ENCODE measurements at regions not wholly inside any gene's neighbourhood (a gene's known extent, or its start where the extent isn't known, plus 50 kb on each side); places are given as distances from the start of the nearest gene placed in this dataset.

DNA sequence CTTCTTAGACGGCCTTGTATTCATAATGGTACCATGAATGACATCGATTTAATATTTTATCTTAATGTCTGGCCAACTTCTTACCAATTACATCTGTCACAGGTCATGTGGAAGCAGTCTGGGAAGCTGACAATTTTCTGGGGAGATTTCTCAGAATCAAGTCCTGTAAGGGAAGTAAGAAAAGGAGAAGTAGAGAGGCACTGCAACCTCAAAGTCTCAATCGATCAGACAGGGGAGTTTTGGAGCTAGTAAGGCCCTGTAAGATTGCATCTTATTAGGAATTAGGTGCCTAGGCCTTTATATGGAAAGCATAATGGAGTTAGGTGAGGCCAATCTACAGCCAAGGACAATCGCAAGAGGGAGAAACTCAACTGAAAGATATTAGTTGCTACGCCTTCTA, 694.6 kb upstream of the SORCS1 start:
- no peak overlapping the region for H3K4me3 Mint-ChIP-seq
- H3K36me3 Mint-ChIP-seq: no peaks in the 10 kb centered on the region
- H3K9me3 Mint-ChIP-seq (ENCODE audit: low read depth): no peaks in the 10 kb centered on the region
- H3K27ac Mint-ChIP-seq: no peak overlapping the region
- no peaks in the 10 kb centered on the region for H3K4me1 Mint-ChIP-seq (ENCODE audit: low read depth)
- H3K27me3 Mint-ChIP-seq: no peaks in the 10 kb centered on the region

DNA sequence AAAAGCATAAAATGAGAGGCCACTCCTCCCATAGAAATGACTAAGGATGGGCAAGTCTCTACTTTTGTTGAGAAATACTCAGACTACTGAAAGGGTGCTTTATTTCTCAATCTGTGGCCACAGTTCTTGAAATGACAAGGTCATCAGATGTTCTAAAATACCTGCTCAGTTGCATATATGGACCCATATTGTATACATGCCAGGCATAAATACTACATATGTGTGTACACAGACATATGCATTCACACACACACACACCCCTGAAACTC, 691.5 kb upstream of the SORCS1 start:
- H3K27me3 Mint-ChIP-seq: no peaks in the 10 kb centered on the region
- H3K4me1 Mint-ChIP-seq (ENCODE audit: low read depth): no peaks in the 10 kb centered on the region
- H3K36me3 Mint-ChIP-seq: no peaks in the 10 kb centered on the region
- H3K9me3 Mint-ChIP-seq (ENCODE audit: low read depth): no peaks in the 10 kb centered on the region
- H3K27ac Mint-ChIP-seq: no peak overlapping the region
- no peak overlapping the region for H3K4me3 Mint-ChIP-seq

DNA sequence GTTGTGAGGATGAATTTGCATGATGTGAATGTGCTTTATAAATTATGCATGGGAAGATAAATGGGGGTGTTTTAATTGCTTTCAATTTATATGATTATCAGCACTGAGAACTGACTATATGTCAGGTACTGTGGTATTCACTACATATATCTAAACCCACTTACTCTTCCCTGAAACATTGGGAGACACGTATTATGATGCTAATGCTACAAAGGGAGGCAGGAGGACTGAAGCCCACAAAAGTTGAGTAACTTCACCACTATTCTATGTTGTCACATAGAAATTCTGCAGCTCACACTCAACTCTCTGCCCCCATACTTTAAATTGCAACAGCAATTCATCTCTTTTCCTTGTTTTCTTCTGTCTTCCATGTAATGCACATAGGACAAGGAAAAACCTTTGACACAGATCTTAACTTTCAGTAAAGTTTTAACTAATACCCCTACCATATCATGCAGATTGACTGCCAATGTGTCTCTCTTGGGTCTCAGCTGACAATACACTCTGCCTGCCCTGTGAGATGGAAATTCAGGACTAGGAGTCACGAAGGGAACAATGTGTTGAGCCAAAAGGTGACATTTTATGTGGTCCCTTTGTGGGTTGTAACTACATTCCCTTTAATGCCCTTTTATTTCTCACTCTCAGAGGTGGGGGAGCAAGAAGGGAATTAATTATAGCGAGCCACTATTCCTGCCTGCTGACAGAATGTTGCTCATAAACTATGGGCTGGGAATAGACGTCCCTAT, 691.0 kb upstream of the SORCS1 start:
- Mint-ChIP-seq H3K27ac (no peak overlapping the region), H3K36me3 (no peaks in the 10 kb centered on the region), H3K4me3 (no peak overlapping the region), H3K27me3 (no peaks in the 10 kb centered on the region), H3K4me1 (ENCODE audit: low read depth) (no peaks in the 10 kb centered on the region), H3K9me3 (ENCODE audit: low read depth) (no peaks in the 10 kb centered on the region)

DNA sequence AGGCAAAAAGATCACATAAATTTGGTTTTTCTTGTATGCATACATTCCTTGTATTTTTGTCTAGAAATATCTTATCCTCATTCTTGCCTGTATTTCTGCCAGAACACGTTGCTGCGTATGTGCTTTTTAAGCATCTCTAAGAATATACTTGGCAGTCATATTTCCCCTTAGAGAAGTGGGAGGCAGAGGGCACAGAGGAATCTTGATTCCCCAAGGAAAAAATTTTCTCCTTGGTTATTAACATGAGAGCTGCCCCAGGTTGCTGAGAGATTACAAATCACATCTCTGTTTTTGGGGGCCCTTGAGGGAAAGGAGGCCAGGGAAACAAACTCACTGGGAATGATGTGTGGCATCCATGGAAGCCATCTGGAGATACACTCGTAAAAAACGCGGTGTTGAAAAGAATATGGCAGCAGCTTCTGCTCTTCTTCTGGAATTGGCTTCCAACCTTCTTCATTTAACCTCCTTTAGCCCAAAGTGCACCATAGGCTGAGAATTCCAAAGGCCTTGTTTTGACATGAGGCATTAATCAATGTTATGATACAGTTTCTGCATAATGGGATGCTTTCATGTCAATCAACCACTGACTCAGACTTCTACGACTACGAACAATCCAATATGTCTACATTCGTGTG, 684.3 kb upstream of the SORCS1 start:
- H3K4me3 Mint-ChIP-seq: no peak overlapping the region
- no peak overlapping the region for H3K27ac Mint-ChIP-seq
- H3K36me3 Mint-ChIP-seq: no peaks in the 10 kb centered on the region
- H3K9me3 Mint-ChIP-seq (ENCODE audit: low read depth): peaks cover 14% of the 10 kb centered on the region
- no peaks in the 10 kb centered on the region for H3K27me3 Mint-ChIP-seq
- H3K4me1 Mint-ChIP-seq (ENCODE audit: low read depth): no peaks in the 10 kb centered on the region

DNA sequence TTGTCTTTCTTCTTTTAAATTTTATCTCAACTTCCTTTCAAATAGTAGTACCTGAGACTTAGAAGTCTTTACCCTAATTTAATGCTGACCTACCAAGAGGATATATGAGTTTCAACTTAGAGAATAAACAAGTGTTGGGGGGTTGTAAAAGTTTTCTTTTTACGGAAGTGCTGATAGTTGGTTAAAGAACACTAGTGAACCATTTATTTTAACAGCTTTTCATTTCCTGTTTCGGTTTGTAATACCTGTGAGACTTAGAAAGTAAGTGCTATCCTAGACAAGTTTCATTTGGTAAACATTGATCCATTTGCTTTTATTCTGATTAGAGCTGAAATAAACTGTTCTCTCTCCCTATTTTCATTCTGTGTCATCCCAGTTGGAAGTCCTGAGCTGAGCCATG, 683.1 kb upstream of the SORCS1 start:
- Mint-ChIP-seq H3K27ac (no peak overlapping the region), H3K36me3 (no peaks in the 10 kb centered on the region), H3K27me3 (no peaks in the 10 kb centered on the region), H3K9me3 (ENCODE audit: low read depth) (peaks cover 19% of the 10 kb centered on the region), H3K4me1 (ENCODE audit: low read depth) (no peaks in the 10 kb centered on the region), H3K4me3 (no peak overlapping the region)

DNA sequence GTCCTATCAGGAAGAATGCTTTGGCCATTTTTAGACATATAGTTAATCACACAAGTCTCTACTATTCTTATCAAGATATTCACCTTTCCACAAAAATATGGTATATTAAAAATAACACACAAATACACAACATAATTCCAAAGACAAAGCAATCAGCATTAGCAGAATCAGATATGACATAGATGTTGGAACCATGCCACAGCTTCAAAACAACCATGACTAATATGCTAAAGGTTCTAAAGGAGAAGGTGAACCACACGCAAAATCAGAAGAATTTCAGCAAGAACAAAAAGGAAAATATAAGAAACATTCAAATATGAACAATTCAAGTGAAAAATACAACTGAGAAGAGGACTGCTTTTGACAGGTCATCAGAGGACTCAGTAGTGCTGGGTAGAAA, 670.2 kb upstream of the SORCS1 start:
- Mint-ChIP-seq H3K27me3 (no peaks in the 10 kb centered on the region), H3K4me3 (no peak overlapping the region), H3K9me3 (ENCODE audit: low read depth) (peaks cover 13% of the 10 kb centered on the region), H3K4me1 (ENCODE audit: low read depth) (no peaks in the 10 kb centered on the region), H3K27ac (no peak overlapping the region), H3K36me3 (no peaks in the 10 kb centered on the region)

DNA sequence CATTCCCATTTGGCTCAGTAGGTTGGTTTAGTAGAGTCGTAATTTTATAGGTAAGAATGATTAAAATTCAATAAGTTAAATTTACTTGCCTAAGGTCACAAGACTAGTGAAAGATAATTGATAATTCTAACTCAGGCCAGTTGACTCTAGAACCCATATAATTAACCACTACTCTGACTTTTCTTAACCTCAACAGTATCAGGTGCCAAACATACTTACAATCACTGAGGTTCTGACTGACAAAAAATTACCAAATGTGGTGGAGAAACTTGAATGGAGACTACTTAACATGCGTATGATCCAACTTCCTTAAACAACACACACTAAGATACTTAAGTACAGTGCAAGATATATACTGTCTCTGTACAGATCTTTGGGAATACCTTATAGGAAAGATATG, 667.3 kb upstream of the SORCS1 start:
- no peak overlapping the region for H3K27ac Mint-ChIP-seq
- no peak overlapping the region for H3K4me3 Mint-ChIP-seq
- H3K27me3 Mint-ChIP-seq: no peaks in the 10 kb centered on the region
- peaks cover 7% of the 10 kb centered on the region for H3K9me3 Mint-ChIP-seq (ENCODE audit: low read depth)
- no peaks in the 10 kb centered on the region for H3K4me1 Mint-ChIP-seq (ENCODE audit: low read depth)
- H3K36me3 Mint-ChIP-seq: no peaks in the 10 kb centered on the region

DNA sequence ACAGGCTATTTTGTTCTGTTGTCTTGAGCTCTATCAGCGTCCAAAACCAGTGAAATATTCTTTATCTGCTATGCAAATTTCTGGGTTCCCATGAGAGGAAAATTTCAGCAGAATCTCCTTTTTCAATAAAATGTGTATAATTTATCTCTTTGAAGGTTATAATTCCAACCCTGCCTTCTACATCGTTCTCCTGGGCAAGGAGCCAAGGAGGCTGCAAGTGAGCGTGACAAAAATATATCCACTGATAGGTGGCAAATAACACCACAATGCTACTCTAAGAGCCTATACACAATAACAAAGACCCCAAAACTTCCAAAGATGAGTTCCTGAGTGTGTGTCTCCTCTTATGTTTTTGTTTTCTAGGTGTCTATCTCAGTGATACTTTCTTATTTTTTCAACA, 664.7 kb upstream of the SORCS1 start:
- peaks cover 4% of the 10 kb centered on the region for H3K9me3 Mint-ChIP-seq (ENCODE audit: low read depth)
- H3K36me3 Mint-ChIP-seq: no peaks in the 10 kb centered on the region
- no peaks in the 10 kb centered on the region for H3K4me1 Mint-ChIP-seq (ENCODE audit: low read depth)
- H3K27ac Mint-ChIP-seq: no peak overlapping the region
- H3K4me3 Mint-ChIP-seq: no peak overlapping the region
- H3K27me3 Mint-ChIP-seq: no peaks in the 10 kb centered on the region

DNA sequence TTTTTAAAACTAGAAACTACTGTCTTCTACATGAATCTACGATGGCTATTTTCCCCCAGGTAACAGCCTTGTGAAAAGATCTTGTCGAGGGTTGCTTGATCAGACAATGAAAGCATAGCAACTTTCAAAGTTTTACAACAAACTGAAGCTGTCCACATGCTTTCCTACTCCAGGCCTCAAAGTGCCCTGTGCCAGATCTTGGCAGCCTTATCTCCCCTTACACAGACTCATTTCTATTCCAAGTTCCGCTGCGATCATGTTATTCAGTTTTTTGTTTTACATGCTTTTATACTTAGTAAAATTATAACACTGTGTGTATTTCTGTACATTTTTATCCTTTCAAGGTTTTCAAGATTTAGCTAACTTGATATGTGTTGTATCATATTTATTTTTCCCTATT, 661.7 kb upstream of the SORCS1 start:
- Mint-ChIP-seq H3K4me1 (ENCODE audit: low read depth) (no peaks in the 10 kb centered on the region), H3K27ac (no peak overlapping the region), H3K9me3 (ENCODE audit: low read depth) (peaks cover 4% of the 10 kb centered on the region), H3K4me3 (no peak overlapping the region), H3K27me3 (no peaks in the 10 kb centered on the region), H3K36me3 (no peaks in the 10 kb centered on the region)

DNA sequence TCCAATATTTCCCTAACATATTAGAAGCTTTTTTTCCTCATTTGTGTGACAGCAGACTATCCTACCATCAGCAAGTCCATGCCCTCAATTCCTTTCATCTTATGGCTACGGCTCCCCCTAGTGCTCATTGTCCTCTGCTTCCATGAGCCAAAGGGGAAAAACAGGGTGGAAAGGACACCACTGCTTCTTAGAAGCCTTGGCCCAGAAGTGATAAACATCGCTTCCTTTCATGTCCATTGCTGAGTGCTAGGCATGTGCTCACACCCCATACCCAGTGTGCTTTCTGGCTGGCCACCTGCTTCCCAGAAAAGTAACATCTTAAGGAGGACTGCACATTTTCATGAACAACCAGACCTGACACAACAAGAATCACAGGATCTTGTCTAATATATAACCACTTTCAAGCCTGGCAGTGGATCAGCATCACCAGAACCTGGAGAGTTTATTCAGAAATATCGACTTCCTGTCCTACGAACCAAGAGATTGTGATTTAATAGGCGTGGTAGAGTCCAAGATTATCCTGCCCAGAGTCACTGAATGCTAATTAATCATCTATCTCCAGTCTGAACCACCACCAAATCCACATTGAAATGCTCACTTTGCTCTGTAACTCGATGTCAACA, 650.5 kb upstream of the SORCS1 start:
- H3K36me3 Mint-ChIP-seq: no peaks in the 10 kb centered on the region
- H3K27ac Mint-ChIP-seq: no peak overlapping the region
- H3K4me3 Mint-ChIP-seq: no peak overlapping the region
- H3K27me3 Mint-ChIP-seq: no peaks in the 10 kb centered on the region
- H3K9me3 Mint-ChIP-seq (ENCODE audit: low read depth): peaks cover 22% of the 10 kb centered on the region
- H3K4me1 Mint-ChIP-seq (ENCODE audit: low read depth): no peaks in the 10 kb centered on the region

DNA sequence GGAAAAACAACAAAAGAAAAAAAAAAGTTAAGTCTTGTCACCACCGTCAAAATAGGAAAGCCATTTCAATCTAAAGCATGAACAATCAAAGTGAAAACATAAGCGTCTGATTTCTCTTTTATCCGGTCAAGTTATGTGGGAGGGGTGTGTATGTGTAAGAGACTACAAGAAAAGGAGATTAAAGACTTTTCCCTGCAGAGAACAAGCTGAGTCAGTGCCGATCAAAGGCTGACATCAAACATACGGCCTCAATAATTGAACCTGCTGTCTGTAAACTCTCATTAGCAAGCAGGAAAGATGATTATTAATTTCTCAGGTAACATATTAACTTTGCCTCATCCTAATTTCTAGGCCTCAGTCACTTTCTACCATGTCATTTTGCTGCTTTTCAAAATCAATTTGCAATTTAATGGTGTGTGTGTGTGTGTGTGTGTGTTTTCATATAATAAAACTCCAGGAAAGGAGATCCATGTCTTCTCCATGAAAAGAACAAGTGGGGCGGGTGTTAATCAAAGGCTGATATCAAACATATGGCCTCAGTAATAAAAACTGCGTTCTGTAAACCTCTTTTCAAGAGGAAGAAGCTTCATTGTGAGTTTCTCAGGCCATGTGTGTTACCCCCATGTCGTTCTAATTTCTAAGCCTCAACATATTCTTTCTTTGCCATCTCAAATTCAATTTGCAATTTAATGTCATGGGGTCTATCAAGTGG, 649.1 kb upstream of the SORCS1 start:
- Mint-ChIP-seq H3K36me3 (no peaks in the 10 kb centered on the region), H3K27me3 (no peaks in the 10 kb centered on the region), H3K4me1 (ENCODE audit: low read depth) (no peaks in the 10 kb centered on the region), H3K27ac (no peak overlapping the region), H3K4me3 (no peak overlapping the region), H3K9me3 (ENCODE audit: low read depth) (peaks cover 17% of the 10 kb centered on the region)

DNA sequence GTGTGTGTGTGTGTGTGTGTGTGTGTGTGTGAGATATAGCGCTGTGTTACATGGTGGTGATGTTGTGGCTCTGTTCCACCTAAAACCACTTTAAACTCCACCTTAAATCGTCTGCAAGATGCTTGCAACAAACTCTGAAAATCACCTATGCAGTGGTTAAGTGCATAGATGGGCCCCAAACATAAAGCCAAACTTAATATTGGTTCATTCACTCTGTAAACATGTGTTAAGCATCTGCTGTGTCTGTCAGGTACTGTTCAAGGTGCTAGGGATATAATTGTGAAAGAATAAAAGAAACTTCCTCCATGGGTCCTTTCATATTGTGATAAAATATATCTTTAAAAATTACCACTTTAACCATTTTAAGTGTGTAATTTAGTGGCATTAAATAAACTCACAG, 645.4 kb upstream of the SORCS1 start:
- Mint-ChIP-seq H3K27me3 (no peaks in the 10 kb centered on the region), H3K9me3 (ENCODE audit: low read depth) (peaks cover 5% of the 10 kb centered on the region), H3K4me1 (ENCODE audit: low read depth) (no peaks in the 10 kb centered on the region), H3K36me3 (no peaks in the 10 kb centered on the region), H3K4me3 (no peak overlapping the region), H3K27ac (no peak overlapping the region)

DNA sequence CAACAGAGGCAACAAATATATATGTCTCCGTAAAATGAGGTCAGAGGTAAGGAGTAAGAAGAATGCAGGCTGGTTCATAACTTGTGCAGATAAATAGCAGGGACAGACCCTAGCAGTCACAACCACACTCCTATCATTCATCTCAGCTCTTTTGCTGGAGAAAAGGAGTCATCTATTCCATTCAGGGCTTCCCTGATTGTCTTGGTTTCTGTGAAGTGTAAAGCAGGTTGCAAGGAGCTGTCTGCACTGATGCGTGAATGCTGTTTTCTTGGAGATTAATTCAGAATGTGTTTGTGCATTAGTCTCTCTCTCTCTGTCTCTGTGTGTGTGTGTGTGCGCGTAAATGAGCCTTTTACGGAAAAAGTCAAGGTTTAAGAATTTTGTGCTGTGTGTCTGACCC, 643.3 kb upstream of the SORCS1 start:
- no peak overlapping the region for H3K27ac Mint-ChIP-seq
- H3K4me1 Mint-ChIP-seq (ENCODE audit: low read depth): no peaks in the 10 kb centered on the region
- H3K9me3 Mint-ChIP-seq (ENCODE audit: low read depth): no peaks in the 10 kb centered on the region
- H3K36me3 Mint-ChIP-seq: no peaks in the 10 kb centered on the region
- no peak overlapping the region for H3K4me3 Mint-ChIP-seq
- no peaks in the 10 kb centered on the region for H3K27me3 Mint-ChIP-seq

DNA sequence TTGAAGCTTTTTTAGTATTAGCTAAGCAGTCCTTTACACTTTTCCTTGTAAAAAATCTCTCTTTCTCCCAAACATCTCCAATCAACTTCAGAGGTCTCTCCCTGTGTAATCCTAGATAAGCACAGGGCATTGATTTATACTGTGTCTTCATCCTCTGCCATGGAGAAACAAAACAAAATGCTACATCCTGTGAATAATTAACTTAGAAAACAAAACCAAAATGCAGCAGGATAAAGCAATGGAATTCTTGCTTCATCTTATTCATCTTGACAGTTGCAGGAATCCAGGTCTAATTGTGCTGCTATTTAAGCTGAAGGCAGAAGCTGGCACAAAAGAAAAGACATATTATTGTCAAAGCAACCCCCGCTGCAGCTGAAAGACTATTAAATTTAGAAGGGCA, 641.5 kb upstream of the SORCS1 start:
- no peaks in the 10 kb centered on the region for H3K4me1 Mint-ChIP-seq (ENCODE audit: low read depth)
- H3K9me3 Mint-ChIP-seq (ENCODE audit: low read depth): peaks cover 5% of the 10 kb centered on the region
- no peaks in the 10 kb centered on the region for H3K27me3 Mint-ChIP-seq
- H3K4me3 Mint-ChIP-seq: no peak overlapping the region
- no peak overlapping the region for H3K27ac Mint-ChIP-seq
- H3K36me3 Mint-ChIP-seq: no peaks in the 10 kb centered on the region

DNA sequence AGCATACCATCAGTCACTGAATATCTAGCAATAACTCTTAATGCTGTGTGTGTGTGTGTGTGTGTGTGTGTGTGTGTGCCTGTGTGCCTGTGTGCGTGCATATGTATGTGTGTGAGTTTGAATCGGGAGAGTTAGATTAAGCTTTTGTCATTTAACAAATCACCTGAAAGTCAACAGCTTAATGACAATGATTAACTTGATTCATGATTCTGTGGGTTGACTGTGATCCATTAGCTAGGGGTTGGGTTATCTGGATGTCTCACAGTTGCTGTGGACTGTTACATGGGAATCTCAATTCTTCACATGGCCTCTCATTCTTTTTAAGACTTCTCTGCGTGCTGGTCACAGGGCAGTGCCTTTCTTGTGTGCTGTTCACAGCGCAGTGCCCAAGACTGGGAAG, 639.0 kb upstream of the SORCS1 start:
- Mint-ChIP-seq H3K9me3 (ENCODE audit: low read depth) (peaks cover 8% of the 10 kb centered on the region), H3K27me3 (no peaks in the 10 kb centered on the region), H3K4me1 (ENCODE audit: low read depth) (no peaks in the 10 kb centered on the region), H3K36me3 (no peaks in the 10 kb centered on the region), H3K27ac (no peak overlapping the region), H3K4me3 (no peak overlapping the region)
